WTC11 (cell line): ENCODE measurements at regions not wholly inside any gene's neighbourhood (a gene's known extent, or its start where the extent isn't known, plus 50 kb on each side); places are given as distances from the start of the nearest gene placed in this dataset.

Source experiments
- ATAC-seq: fragments of 200-7000 bp; cut with Tn5 transposase; 2 replicates; pipeline ENCODE4 v1.10.0; 2021; ENCODE audit warnings: mild to moderate bottlenecking, moderate library complexity
- CTCF ChIA-PET: fragments of 300-600 bp; sonication (Branson Sonifier 250); formaldehyde crosslinking; loops from one replicate; lab custom pipeline; 2021; ENCODE audit warnings: antibody characterized with exemption; lab: Charles Lee
- POLR2A ChIA-PET: fragments of 350-600 bp; sonication (Branson Sonifier 250); formaldehyde crosslinking; loops from one replicate; lab custom pipeline; 2021; ENCODE audit warnings: antibody characterized with exemption; lab: Charles Lee
- DNase-seq: peaks from one replicate; pipeline ENCODE4 v3.0.0; 2021; ENCODE audit warnings: low spot score
- H3K27ac Mint-ChIP-seq: 2 replicates; pipeline ENCODE4 v1.8.0; 2021; ENCODE audit warnings: mixed read lengths
- H3K27me3 Mint-ChIP-seq: 2 replicates; pipeline ENCODE4 v1.8.0; 2021; ENCODE audit warnings: low read depth, mild to moderate bottlenecking, moderate library complexity, mixed read lengths
- H3K36me3 Mint-ChIP-seq: 2 replicates; pipeline ENCODE4 v1.8.0; 2021; ENCODE audit warnings: mixed read lengths
- H3K4me1 Mint-ChIP-seq: 2 replicates; pipeline ENCODE4 v1.8.0; 2022; ENCODE audit warnings: mixed read lengths
- H3K4me3 Mint-ChIP-seq: 2 replicates; pipeline ENCODE4 v1.8.0; 2021; ENCODE audit warnings: mild to moderate bottlenecking, moderate library complexity, mixed read lengths
- H3K9me3 Mint-ChIP-seq: 2 replicates; pipeline ENCODE4 v1.8.0; 2021; ENCODE audit warnings: mixed read lengths
- ARID4B ChIP-seq: sonication (generic); formaldehyde crosslinking; IDR thresholded peaks from 2 replicates; pipeline ENCODE4 v1.8.0; 2023; ENCODE audit warnings: missing genetic modification reagents, mild to moderate bottlenecking, borderline replicate concordance
- ATF1 ChIP-seq: sonication (generic); formaldehyde crosslinking; IDR thresholded peaks from 2 replicates; pipeline ENCODE4 v1.8.1; 2023; ENCODE audit warnings: mild to moderate bottlenecking, moderate library complexity, missing genetic modification reagents
- CBFB ChIP-seq: sonication (generic); formaldehyde crosslinking; IDR thresholded peaks from 2 replicates; pipeline ENCODE4 v1.8.1; 2022; ENCODE audit warnings: mild to moderate bottlenecking, low read depth, missing genetic modification reagents
- CREB1 ChIP-seq: sonication (generic); formaldehyde crosslinking; IDR thresholded peaks from 2 replicates; pipeline ENCODE4 v1.8.0; 2023; ENCODE audit warnings: mild to moderate bottlenecking, missing genetic modification reagents
- ERG ChIP-seq: fragments of 250-450 bp; sonication (Bioruptor Pico); IDR thresholded peaks from 2 replicates; pipeline ENCODE4 v1.8.0; 2021; ENCODE audit warnings: mild to moderate bottlenecking
- FOXJ3 ChIP-seq: sonication (generic); formaldehyde crosslinking; IDR thresholded peaks from 2 replicates; pipeline ENCODE4 v1.9.0; 2021; ENCODE audit warnings: missing genetic modification reagents, mild to moderate bottlenecking, borderline replicate concordance
- FOXP4 ChIP-seq: sonication (generic); formaldehyde crosslinking; IDR thresholded peaks from 2 replicates; pipeline ENCODE4 v1.8.0; 2022; ENCODE audit warnings: mild to moderate bottlenecking, missing genetic modification reagents
- HMGA2 ChIP-seq: fragments of 250-450 bp; sonication (Bioruptor Pico); IDR thresholded peaks from 2 replicates; pipeline ENCODE4 v1.4.0; 2021; ENCODE audit warnings: mild to moderate bottlenecking, moderate library complexity
- MLX ChIP-seq: sonication (generic); formaldehyde crosslinking; IDR thresholded peaks from 2 replicates; pipeline ENCODE4 v1.8.1; 2023; ENCODE audit warnings: mild to moderate bottlenecking, missing genetic modification reagents, moderate library complexity
- MYBL2 ChIP-seq: sonication (generic); formaldehyde crosslinking; IDR thresholded peaks from 2 replicates; pipeline ENCODE4 v1.8.1; 2023; ENCODE audit warnings: mild to moderate bottlenecking, moderate library complexity, missing genetic modification reagents
- NFYB ChIP-seq: sonication (generic); formaldehyde crosslinking; conservative IDR thresholded peaks from 2 replicates; pipeline ENCODE4 v1.8.0; 2022; ENCODE audit warnings: low read depth, missing genetic modification reagents
- NR1H2 ChIP-seq: sonication (generic); formaldehyde crosslinking; IDR thresholded peaks from 2 replicates; pipeline ENCODE4 v1.9.0; 2021; ENCODE audit warnings: mild to moderate bottlenecking, moderate library complexity, missing genetic modification reagents
- RELA ChIP-seq: sonication (generic); formaldehyde crosslinking; IDR thresholded peaks from 2 replicates; pipeline ENCODE4 v1.8.1; 2022; ENCODE audit warnings: missing genetic modification reagents, mild to moderate bottlenecking, borderline replicate concordance
- STAT6 ChIP-seq: sonication (generic); formaldehyde crosslinking; conservative IDR thresholded peaks from 2 replicates; pipeline ENCODE4 v1.8.1; 2023; ENCODE audit warnings: mild to moderate bottlenecking, low read depth, missing genetic modification reagents, moderate library complexity
- TEAD1 ChIP-seq: sonication (generic); formaldehyde crosslinking; IDR thresholded peaks from 2 replicates; pipeline ENCODE4 v1.8.0; 2022; ENCODE audit warnings: mild to moderate bottlenecking, missing genetic modification reagents
- USF2 ChIP-seq: sonication (generic); formaldehyde crosslinking; IDR thresholded peaks from 2 replicates; pipeline ENCODE4 v1.8.1; 2023; ENCODE audit warnings: mild to moderate bottlenecking, missing genetic modification reagents, moderate library complexity
- ZBTB21 ChIP-seq: sonication (generic); formaldehyde crosslinking; IDR thresholded peaks from 2 replicates; pipeline ENCODE4 v1.8.1; 2023; ENCODE audit warnings: mild to moderate bottlenecking, missing genetic modification reagents, borderline replicate concordance
- ZNF512 ChIP-seq: sonication (generic); formaldehyde crosslinking; IDR thresholded peaks from 2 replicates; pipeline ENCODE4 v1.8.1; 2022; ENCODE audit warnings: missing genetic modification reagents, borderline replicate concordance

GRCh38 chr5:71972777-71973473 lies 134.3 kb upstream of the MAP1B start:
- Mint-ChIP-seq H3K27me3 (no peaks in the 10 kb centered on the region), H3K9me3 (no peaks in the 10 kb centered on the region), H3K36me3 (no peaks in the 10 kb centered on the region), H3K4me1 (no peaks in the 10 kb centered on the region), H3K27ac (no peak overlapping the region), H3K4me3 (no peak overlapping the region)
- POLR2A ChIA-PET: no interaction called here
- ATAC-seq: no peak
- CTCF ChIA-PET: no interaction called here
- DNase-seq: no peak
- no peak for TF ChIP-seq FOXP4 (CRISPR knock-in tag)
- TF ChIP-seq STAT6 (CRISPR knock-in tag): no peak
- TF ChIP-seq HMGA2: no peak
- TF ChIP-seq ATF1 (CRISPR knock-in tag): no peak
- TF ChIP-seq ZNF512 (CRISPR knock-in tag): no peak
- TF ChIP-seq ZBTB21 (CRISPR knock-in tag): no peak
- TF ChIP-seq CREB1 (CRISPR knock-in tag): no peak
- no peak for TF ChIP-seq RELA (CRISPR knock-in tag)
- no peak for TF ChIP-seq ERG
- no peak for TF ChIP-seq MLX
- TF ChIP-seq NFYB (CRISPR knock-in tag): no peak
- no peak for TF ChIP-seq MYBL2
- no peak for TF ChIP-seq CBFB (CRISPR knock-in tag)
- no peak for TF ChIP-seq TEAD1 (CRISPR knock-in tag)
- no peak for TF ChIP-seq FOXJ3 (CRISPR knock-in tag)
- no peak for TF ChIP-seq USF2
- TF ChIP-seq ARID4B (CRISPR knock-in tag): no peak
- TF ChIP-seq NR1H2 (CRISPR knock-in tag): no peak
